K562 (cell line): ENCODE measurements at regions not wholly inside any gene's neighbourhood (a gene's known extent, or its start where the extent isn't known, plus 50 kb on each side); places are given as distances from the start of the nearest gene placed in this dataset.

Source experiments
- ATAC-seq: fragments of 200-7000 bp; cut with Tn5 transposase; 3 replicates; pipeline ENCODE4 v1.9.1; 2020; ENCODE audit warnings: moderate library complexity
- BruUV-seq: library from RNA; stranded (reverse); fragments of 400-500 nt; replicated peaks from 2 replicates; lab custom pipeline; 2021; lab: Mats Ljungman, UMichigan
- CTCF ChIA-PET: fragments of 300-600 bp; formaldehyde crosslinking; extraction: SDS; loops from one replicate; lab custom pipeline; 2021; ENCODE audit warnings: low intra/inter-chr PET ratio; lab: Yijun Ruan, JAX
- POLR2A ChIA-PET: fragments of 300-600, 350-650 bp; sonication (Branson Sonifier 250); formaldehyde crosslinking; extraction: SDS; loops from one replicate; lab custom pipeline; 2021; ENCODE audit warnings: antibody characterized with exemption, inconsistent platforms; lab: Yijun Ruan, JAX
- DNase-seq, 4 experiments: peaks; one replicate each; pipeline versions ENCODE4 v3.0.0 to v3.0.0-alpha.2; 2011 to 2018; ENCODE audit warnings: low spot score in 3 of 4, mixed read lengths in 3 of 4; ENCODE audit errors: extremely low read depth in 1 of 4
- FAIRE-seq: peaks from 2 replicates; lab custom pipeline; 2011; peaks lifted over from hg19 to GRCh38; lab: Jason Lieb, UNC
- H2AFZ ChIP-seq: 2 replicates; pipeline ENCODE4 v1.6.0; 2011; ENCODE audit warnings: low read depth, low read length, control low read depth, inconsistent platforms
- H3K27ac ChIP-seq: fragments of 200-600 bp; 3 replicates; pipeline ENCODE4 v1.8.0; 2011; ENCODE audit warnings: low read depth, mild to moderate bottlenecking, control low read depth, inconsistent platforms, low read length, moderate library complexity, mixed read lengths; ENCODE audit errors: extremely low read depth
- H3K27me3 ChIP-seq, 2 experiments: fragments of 300-600 bp in 1 of 2; 2 replicates in 1 of 2; 3 replicates in 1 of 2; pipeline versions ENCODE4 v1.6.0 to v1.8.0; 2011; ENCODE audit warnings: inconsistent platforms in 2 of 2, low read length in 2 of 2, mild to moderate bottlenecking in 1 of 2, mixed read lengths in 1 of 2, moderate library complexity in 1 of 2; ENCODE audit not compliant: control insufficient read depth in 2 of 2, insufficient read depth in 2 of 2
- H3K36me3 ChIP-seq: fragments of 300-600 bp; 3 replicates; pipeline ENCODE4 v1.8.0; 2011; ENCODE audit warnings: mild to moderate bottlenecking, low read length, inconsistent platforms; ENCODE audit not compliant: control insufficient read depth, insufficient read depth
- H3K4me1 ChIP-seq, 2 experiments: fragments of 200-600 bp in 1 of 2; replicated peaks in 1 of 2; 2 replicates in 1 of 2; 3 replicates in 1 of 2; pipeline versions ENCODE4 v1.5.1 to v1.8.0; 2011; ENCODE audit warnings: inconsistent platforms in 2 of 2, low read length in 2 of 2, mild to moderate bottlenecking in 1 of 2, mixed read lengths in 1 of 2, moderate library complexity in 1 of 2; ENCODE audit not compliant: control insufficient read depth in 2 of 2, insufficient read depth in 2 of 2
- H3K4me2 ChIP-seq: 2 replicates; pipeline ENCODE4 v1.6.1; 2011; ENCODE audit warnings: low read length, control low read depth, inconsistent platforms, mixed read lengths; ENCODE audit not compliant: insufficient read depth
- H3K4me3 ChIP-seq: fragments of 200-600 bp; sonication (generic), shearing (Covaris generic); 2 replicates; pipeline ENCODE4 v1.5.1; 2016; ENCODE audit warnings: control low read depth, inconsistent platforms
- H3K79me2 ChIP-seq: fragments of 200-600 bp; 3 replicates; pipeline ENCODE4 v1.8.0; 2011; ENCODE audit warnings: low read length, inconsistent platforms; ENCODE audit not compliant: control insufficient read depth, insufficient read depth
- H3K9ac ChIP-seq, 2 experiments: 2 replicates each; pipeline versions ENCODE4 v1.6.0 to v1.6.1; 2011; ENCODE audit warnings: low read depth in 2 of 2, low read length in 2 of 2, control low read depth in 1 of 2, inconsistent platforms in 1 of 2, mild to moderate bottlenecking in 1 of 2, mixed read lengths in 1 of 2; ENCODE audit not compliant: insufficient read depth in 1 of 2
- H3K9me1 ChIP-seq: one replicate; pipeline ENCODE4 v1.6.0; 2011; ENCODE audit warnings: inconsistent platforms, mild to moderate bottlenecking, low read length, moderate library complexity; ENCODE audit not compliant: control insufficient read depth, insufficient read depth
- H3K9me3 ChIP-seq: replicated peaks from 2 replicates; pipeline ENCODE4 v1.5.1; 2011; ENCODE audit warnings: low read depth, low read length, inconsistent platforms; ENCODE audit not compliant: control insufficient read depth, insufficient read depth
- H4K20me1 ChIP-seq: replicated peaks from 2 replicates; pipeline ENCODE4 v1.6.1; 2011; ENCODE audit warnings: low read length, inconsistent platforms, mixed read lengths; ENCODE audit not compliant: control insufficient read depth, insufficient read depth
- IRF2 ChIP-seq: sonication (generic); formaldehyde crosslinking; IDR thresholded peaks from 2 replicates; pipeline ENCODE4 v1.8.1; 2022; ENCODE audit warnings: mild to moderate bottlenecking, missing genetic modification reagents
- PHB ChIP-seq: fragments of 250-450 bp; sonication (Bioruptor Pico); IDR thresholded peaks from 2 replicates; pipeline ENCODE4 v1.5.0; 2021
- PKNOX1 ChIP-seq: fragments of 450-650 bp; IDR thresholded peaks from 2 replicates; pipeline ENCODE4 v1.6.1; 2016
- POLR2A ChIP-seq: fragments of 450-650 bp; conservative IDR thresholded peaks from 2 replicates; pipeline ENCODE4 v1.6.1; 2016
- ZNF512 ChIP-seq: IDR thresholded peaks from 2 replicates; pipeline ENCODE4 v1.6.1; 2016; ENCODE audit warnings: missing genetic modification characterization, missing compliant biosample characterization
- WGBS: fragments of 100-300 bp; shearing (Covaris generic); methylation state at CpG from one replicate; pipeline ENCODE4 v1.1.6; 2016; ENCODE audit warnings: low coverage, mixed read lengths; ENCODE audit not compliant: insufficient coverage; ENCODE audit errors: missing lambda C conversion rate; 5-methylcytosine and 5-hydroxymethylcytosine counted together
- in situ Hi-C: fragments of 300-500 bp; cut with MboI; formaldehyde crosslinking; loops from 4 replicates; pipeline ENCODE4 v1.15.0; 2018; ENCODE audit warnings: inconsistent platforms, mixed read lengths
- intact Hi-C: fragments of 100-400 bp; cut with micrococcal nuclease; formaldehyde crosslinking; loops from 2 replicates; pipeline ENCODE4 v1.14.2; 2022
- TF ChIP-seq, protein P1 (sequence below): fragments of 450-650 bp; IDR thresholded peaks from 2 replicates; pipeline ENCODE4 v1.6.1; 2017; ENCODE audit warnings: mild to moderate bottlenecking, moderate library complexity

GRCh38 chr4:145315811-145316225, 135.4 kb upstream of the OTUD4 start:
- intact Hi-C loops: no loop called here
- no peak overlapping the region for H2AFZ ChIP-seq
- H3K27me3 ChIP-seq: no peaks in the 10 kb centered on the region
- H4K20me1 ChIP-seq: no peaks in the 10 kb centered on the region
- BruUV-seq: no TSS peak
- H3K9me1 ChIP-seq: no peaks in the 10 kb centered on the region
- ChIA-PET POLR2A (no interaction called here), CTCF (no interaction called here)
- H3K4me2 ChIP-seq: no peak overlapping the region
- ATAC-seq: no peak
- H3K27ac ChIP-seq: no peak overlapping the region
- H3K36me3 ChIP-seq: no peaks in the 10 kb centered on the region
- no peak overlapping the region for H3K9ac ChIP-seq
- H3K9me3 ChIP-seq: no peaks in the 10 kb centered on the region
- H3K79me2 ChIP-seq: no peaks in the 10 kb centered on the region
- FAIRE-seq: no peak
- TF ChIP-seq, protein P1, sequence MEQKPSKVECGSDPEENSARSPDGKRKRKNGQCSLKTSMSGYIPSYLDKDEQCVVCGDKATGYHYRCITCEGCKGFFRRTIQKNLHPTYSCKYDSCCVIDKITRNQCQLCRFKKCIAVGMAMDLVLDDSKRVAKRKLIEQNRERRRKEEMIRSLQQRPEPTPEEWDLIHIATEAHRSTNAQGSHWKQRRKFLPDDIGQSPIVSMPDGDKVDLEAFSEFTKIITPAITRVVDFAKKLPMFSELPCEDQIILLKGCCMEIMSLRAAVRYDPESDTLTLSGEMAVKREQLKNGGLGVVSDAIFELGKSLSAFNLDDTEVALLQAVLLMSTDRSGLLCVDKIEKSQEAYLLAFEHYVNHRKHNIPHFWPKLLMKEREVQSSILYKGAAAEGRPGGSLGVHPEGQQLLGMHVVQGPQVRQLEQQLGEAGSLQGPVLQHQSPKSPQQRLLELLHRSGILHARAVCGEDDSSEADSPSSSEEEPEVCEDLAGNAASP: no peak
- no peak for TF ChIP-seq IRF2 (CRISPR knock-in tag)
- H3K4me3 ChIP-seq: no peak overlapping the region
- no peak for DNase-seq
- in situ Hi-C loops: no loop called here
- H3K4me1 ChIP-seq: no peaks in the 10 kb centered on the region

GRCh38 chr4:145308598-145308997, 128.2 kb upstream of the OTUD4 start:
- ChIA-PET POLR2A (interaction anchor here (0.6 kb wide), 1 partner anchor 40 kb away, joined by 5 read pairs; no protein-coding TSS in a partner anchor), CTCF (no interaction called here)
- 0% methylated on average over 3 of the region's 3 CpGs for WGBS
- intact Hi-C loops (no loop called here), in situ Hi-C loops (no loop called here)
- no peaks in the 10 kb centered on the region for H3K79me2 ChIP-seq
- no peaks in the 10 kb centered on the region for H4K20me1 ChIP-seq
- H3K27me3 ChIP-seq: no peaks in the 10 kb centered on the region
- no peak overlapping the region for H3K27ac ChIP-seq
- no peaks in the 10 kb centered on the region for H3K9me1 ChIP-seq
- no peak for TF ChIP-seq PKNOX1
- no peak for TF ChIP-seq POLR2A
- no peak for TF ChIP-seq PHB (CRISPR knock-in tag)
- no peak for TF ChIP-seq ZNF512 (tag)
- DNase-seq: no peak
- FAIRE-seq: no peak
- ATAC-seq: no peak
- no peaks in the 10 kb centered on the region for H3K36me3 ChIP-seq
- no peak overlapping the region for H3K4me2 ChIP-seq
- no peak overlapping the region for H3K9ac ChIP-seq
- no peaks in the 10 kb centered on the region for H3K4me1 ChIP-seq
- H2AFZ ChIP-seq: no peak overlapping the region
- H3K9me3 ChIP-seq: no peaks in the 10 kb centered on the region
- BruUV-seq: no TSS peak
- H3K4me3 ChIP-seq: no peak overlapping the region
